ENCODE measurements at regions not wholly inside any gene's neighbourhood (a gene's known extent, or its start where the extent isn't known, plus 50 kb on each side); places are given as distances from the start of the nearest gene placed in this dataset.

GRCh38 chr5:91434348-91434747 is 51.2 kb upstream of the ARRDC3 start (continued):
- no peak for TF ChIP-seq ATF6 (CRISPR knock-in tag; IDR thresholded peaks at IDR 0.05)
- no peak for TF ChIP-seq ZNF219 (CRISPR knock-in tag; IDR thresholded peaks at IDR 0.05; ENCODE audit: borderline replicate concordance)
- no peak for TF ChIP-seq CREB1 (CRISPR knock-in tag; IDR thresholded peaks at IDR 0.05)
- no peak for TF ChIP-seq PRDM15 (CRISPR knock-in tag; IDR thresholded peaks at IDR 0.05)
- no peak for TF ChIP-seq NR2C2 (CRISPR knock-in tag; IDR thresholded peaks at IDR 0.05)
- no peak for TF ChIP-seq USF1 (CRISPR knock-in tag; IDR thresholded peaks at IDR 0.05)

- H3K9me3 Mint-ChIP-seq = peaks cover 17% of the 10 kb centered on the region
- POLR2A ChIA-PET = no interaction called here
- peaks cover 5% of the 10 kb centered on the region; the same call in 1 of the 2 replicates for H3K36me3 Mint-ChIP-seq
- H3K4me1 Mint-ChIP-seq = peaks cover 19% of the 10 kb centered on the region
- DNase-seq (ENCODE audit: low spot score) = no peak
- H3K4me3 Mint-ChIP-seq = no peak overlapping the region
- no peak overlapping the region for H3K27ac Mint-ChIP-seq
- ATAC-seq = no peak
- CTCF ChIA-PET = interaction anchor here (0.9 to 2.9 kb wide), 3 partner anchors 14 to 214 kb away, joined by 3 to 13 read pairs (median 3); no protein-coding TSS in a partner anchor
- H3K27me3 Mint-ChIP-seq (ENCODE audit: low read depth) = no peaks in the 10 kb centered on the region
- no peak for TF ChIP-seq ATF2 (CRISPR knock-in tag; IDR thresholded peaks at IDR 0.05; ENCODE audit: borderline replicate concordance, low read depth)
- no peak for TF ChIP-seq OVOL2 (CRISPR knock-in tag; IDR thresholded peaks at IDR 0.05; ENCODE audit: borderline replicate concordance)
- no peak for TF ChIP-seq ARID4B (CRISPR knock-in tag; IDR thresholded peaks at IDR 0.05; ENCODE audit: borderline replicate concordance)
- no peak for TF ChIP-seq ZBTB21 (CRISPR knock-in tag; IDR thresholded peaks at IDR 0.05; ENCODE audit: borderline replicate concordance)
- TF ChIP-seq ZBTB43 (CRISPR knock-in tag; IDR thresholded peaks at IDR 0.05) = no peak
- no peak for TF ChIP-seq MAX (CRISPR knock-in tag; IDR thresholded peaks at IDR 0.05)
- no peak for TF ChIP-seq IRF1 (CRISPR knock-in tag; IDR thresholded peaks at IDR 0.05)
- no peak for TF ChIP-seq CBFB (CRISPR knock-in tag; IDR thresholded peaks at IDR 0.05; ENCODE audit: low read depth)
- TF ChIP-seq IRF2 (CRISPR knock-in tag; IDR thresholded peaks at IDR 0.05; ENCODE audit: borderline replicate concordance, low read depth) = no peak
- no peak for TF ChIP-seq AR (CRISPR knock-in tag; IDR thresholded peaks at IDR 0.05)
- no peak for TF ChIP-seq ATF1 (CRISPR knock-in tag; IDR thresholded peaks at IDR 0.05)
- TF ChIP-seq TP53 (CRISPR knock-in tag; IDR thresholded peaks at IDR 0.05) = no peak
These were observed 50.7 kb upstream of the ARRDC3 start for GRCh38 chr5:91433861-91434260.
